HG02588 (cell line): ENCODE measurements at regions not wholly inside any gene's neighbourhood (a gene's known extent, or its start where the extent isn't known, plus 50 kb on each side); places are given as distances from the start of the nearest gene placed in this dataset.

Experiments
- ATAC-seq: cut with Tn5 transposase; IDR thresholded peaks from one replicate; pipeline ENCODE4 v1.9.1; 2021; ENCODE audit warnings: mild to moderate bottlenecking, moderate library complexity; ENCODE audit not compliant: unreplicated experiment

DNA sequence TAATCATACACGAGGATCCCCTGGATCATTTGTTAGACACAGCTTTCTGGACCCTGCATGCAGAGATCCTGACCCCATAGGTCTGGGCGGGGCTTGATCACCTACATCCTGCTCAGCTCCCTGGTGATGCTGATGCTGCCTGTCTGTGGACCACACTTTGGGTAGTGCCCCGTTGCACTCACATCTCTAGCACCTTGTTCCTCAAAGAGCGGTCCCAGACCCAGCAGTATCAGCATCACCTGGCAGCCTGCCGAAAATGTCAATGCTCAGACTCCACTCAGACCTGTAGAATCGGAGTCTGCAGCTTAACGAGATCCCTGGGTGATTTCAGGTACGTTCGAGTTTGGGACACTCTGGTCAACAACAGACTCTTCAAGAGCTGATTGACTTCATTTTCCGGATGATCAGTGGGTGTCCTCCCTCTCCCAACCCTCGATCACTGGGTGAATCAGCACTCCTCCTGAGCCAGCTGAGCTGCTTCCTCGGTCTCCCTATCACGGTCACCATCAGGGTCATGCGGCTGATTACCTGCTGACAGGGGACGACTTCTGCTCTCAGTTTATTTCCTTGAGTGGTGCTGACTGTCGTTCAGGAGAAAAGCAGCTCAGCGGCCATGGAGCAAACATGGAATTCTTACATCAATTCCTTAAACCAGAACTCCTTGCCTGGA lies 150.6 kb upstream of the RAB12 start:
- no peak for ATAC-seq

DNA sequence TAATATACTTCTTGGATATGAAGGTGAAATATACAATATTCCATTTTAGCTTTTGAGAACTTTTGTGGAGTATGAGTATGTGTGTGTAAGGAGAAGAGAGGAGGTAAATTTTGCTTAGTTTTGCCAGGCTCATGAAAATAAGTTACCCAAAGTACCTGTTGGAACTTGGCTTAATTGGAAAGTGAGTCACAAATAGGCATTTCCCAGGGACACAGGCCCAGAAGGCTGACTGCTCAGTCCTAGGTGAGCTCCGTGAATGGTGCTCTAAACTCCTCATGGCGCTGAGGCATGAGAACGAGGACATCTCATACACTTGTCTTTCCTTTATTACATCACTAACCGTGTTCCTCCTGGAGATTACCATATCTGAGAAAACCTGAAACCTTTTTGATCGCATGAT lies 148.5 kb upstream of the RAB12 start:
- ATAC-seq: no peak

DNA sequence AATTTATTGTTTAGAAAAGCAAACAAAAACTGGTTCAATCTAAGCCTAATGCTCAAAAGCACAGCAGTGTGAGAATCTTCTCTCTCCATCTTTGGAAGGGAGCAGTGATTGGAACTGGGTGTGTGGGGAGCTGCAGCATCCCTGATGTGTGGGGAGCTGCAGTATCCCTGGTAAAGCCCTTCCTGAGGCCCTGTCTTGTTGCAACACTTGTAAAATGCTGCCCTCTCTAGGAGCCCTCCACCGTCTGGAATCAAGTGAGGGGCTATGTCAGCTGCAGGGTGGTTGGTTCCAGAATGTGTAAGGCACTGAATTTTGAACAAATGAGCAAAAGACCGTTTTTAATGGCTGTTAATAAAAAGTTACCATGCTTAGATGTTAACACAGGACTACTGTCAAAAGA lies 147.7 kb upstream of the RAB12 start:
- no peak for ATAC-seq

DNA sequence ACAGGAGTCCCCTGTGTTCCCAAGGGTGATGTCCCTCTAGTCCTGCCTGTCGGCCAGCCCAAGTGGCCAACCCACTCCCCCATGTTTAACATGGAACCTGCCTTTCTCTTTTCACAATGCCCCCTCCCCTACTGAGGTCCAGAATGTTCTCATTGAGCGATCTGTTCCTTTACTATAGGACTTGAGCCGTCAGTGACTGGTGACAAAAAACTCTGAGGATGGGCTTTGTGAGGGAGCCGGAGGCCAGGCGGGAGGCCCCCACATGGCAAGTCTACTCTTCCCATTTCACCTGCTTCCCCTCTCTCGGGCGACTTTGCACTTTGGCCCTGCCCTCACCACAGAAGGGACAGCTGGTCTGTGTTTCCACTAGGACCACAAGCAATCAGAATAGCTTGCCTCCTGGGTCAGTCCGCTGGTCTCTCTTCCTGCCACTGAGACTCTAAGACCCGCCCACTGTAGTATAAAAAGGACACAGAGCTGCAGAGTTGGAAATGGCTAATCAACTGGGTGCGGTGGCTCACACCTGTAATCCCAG lies 146.5 kb upstream of the RAB12 start:
- ATAC-seq: no peak

DNA sequence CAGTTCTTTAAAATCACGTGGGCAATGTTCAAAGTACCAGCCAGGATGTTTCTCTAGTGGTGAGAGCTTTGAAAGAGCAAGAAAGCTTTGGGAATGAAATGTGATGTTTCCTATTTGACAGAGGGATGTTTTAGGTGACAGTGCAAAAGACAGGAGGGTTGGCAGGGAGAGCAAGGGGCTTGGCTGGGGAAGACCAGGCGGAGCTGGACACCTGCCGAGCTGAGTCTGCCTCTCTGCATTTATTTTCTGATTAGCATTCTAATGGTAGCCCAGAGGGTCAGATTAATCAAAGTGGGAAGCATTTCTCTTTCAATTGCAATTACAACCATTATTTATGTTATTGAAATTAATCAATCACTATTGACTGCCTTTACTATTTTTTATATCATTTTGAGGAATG lies 145.4 kb upstream of the RAB12 start:
- ATAC-seq: no peak

DNA sequence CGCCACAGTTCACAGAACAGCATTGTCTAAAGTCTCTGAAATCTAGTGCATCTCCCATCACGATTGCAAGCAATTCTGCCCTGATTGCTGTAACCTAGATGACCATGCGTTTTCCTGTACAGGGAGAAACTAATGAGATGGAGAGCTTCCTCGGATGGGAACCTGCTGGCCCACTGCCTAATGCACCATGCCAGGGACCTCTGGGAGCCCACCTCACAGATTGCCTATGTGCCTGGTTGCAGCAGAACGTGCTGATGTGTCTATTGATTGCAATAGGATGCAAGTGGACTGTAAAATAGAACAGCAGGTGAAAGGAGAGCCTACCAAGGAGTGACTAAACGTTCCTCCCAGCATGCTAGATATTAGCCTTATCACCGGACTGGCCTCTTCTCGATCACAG lies 141.0 kb upstream of the RAB12 start:
- no peak for ATAC-seq

DNA sequence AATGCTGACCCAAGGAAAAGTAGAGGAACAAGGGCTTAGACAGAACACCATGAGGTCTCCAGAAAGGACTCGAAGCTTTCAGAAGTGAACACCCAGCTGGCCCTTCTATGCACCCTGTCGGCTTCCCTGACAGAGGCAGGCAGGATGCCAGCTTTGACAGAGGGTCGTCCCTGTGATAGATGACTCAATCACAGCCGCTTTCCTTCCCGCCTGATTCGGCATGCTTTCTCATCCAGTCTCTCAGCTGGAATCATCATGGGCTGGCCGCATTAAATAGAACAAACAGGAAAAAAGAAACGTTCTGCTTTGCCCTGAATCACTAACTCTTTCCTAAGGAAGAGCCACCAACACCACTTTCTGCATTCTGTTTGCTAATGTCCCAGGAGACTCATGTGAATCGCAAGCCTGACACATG lies 140.3 kb upstream of the RAB12 start:
- ATAC-seq: no peak

DNA sequence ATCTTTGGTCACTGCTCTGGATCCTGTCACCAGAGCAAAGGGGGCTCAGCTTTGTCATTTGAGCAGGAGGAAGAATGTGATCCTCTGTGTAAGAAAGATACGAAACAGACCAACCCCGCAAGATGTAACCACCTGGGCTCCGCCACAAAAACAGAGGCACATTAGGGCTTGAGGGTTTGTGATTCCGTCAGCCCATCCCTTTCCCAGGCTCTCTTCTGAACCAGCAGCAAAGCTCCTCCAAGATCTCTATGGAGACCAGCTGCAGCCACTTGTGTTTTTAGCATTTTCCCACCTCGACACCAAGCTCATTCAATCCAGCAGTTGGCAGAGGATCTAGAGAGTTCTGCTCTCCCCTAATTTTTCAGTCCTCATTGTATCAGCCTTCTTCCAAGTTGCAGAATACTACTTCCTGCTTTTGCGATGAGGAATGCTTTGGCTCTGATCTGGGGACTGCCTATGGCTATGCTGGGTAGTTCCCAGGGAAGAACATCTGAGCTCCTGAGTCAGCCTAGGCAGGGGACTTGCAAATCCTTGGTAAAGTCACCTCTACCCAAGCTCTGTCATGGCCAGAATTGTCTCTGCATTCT lies 139.6 kb upstream of the RAB12 start:
- no peak for ATAC-seq

DNA sequence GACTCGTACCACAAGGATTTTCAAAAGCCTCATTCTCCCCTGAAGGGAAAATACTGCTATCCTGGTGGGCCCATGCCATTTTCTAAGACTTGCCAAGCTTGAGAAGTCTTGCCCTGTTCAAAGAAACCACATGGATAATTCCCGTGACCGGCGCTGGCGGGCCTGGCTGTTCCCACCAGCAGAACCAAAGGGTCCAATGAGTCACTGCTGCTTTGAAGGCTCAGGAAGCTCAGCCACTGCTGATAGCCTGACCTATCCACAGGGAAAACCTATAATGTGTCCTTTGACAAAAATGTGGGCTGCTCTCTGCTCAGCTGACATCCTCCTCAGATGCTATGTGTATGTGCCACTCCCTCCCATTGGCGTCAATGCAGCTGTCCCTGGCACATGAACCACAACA lies 137.9 kb upstream of the RAB12 start:
- ATAC-seq: no peak

DNA sequence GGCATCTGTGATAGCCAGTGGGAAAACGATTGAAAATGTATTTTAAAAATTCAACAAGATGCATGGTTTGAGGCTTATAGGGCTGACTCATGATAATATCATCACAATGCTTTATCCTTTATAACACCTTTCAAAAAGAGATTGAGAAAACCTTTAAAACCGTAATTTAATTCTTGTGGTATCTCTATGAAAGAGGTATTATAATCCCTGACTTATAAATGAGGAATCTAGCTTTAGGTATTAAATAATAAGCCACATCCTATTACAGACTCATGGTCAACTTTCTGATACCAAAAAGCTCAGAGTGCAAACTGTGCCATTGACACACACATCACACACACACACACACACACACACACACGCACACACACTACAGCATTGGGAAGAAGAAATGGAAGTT lies 134.6 kb upstream of the RAB12 start:
- ATAC-seq: no peak

DNA sequence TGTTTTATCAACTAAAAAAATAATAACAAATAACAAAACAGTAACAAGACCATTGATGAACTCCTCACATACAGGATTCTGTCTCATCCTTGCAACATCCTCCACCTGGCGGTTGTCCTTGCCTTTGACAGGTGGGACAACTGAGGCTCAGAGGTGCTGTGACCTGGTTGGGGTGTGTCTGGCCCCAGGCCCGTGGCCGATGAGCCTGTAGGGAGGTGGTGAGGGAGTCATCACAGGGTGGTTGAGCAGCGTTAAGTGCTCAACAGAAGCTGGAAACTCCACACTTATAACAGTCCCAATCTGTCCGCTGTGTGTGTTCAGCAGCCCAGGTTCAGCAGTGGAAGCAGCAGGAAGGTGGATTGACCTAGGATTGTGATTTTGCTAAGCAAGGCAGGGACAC lies 131.6 kb upstream of the RAB12 start:
- no peak for ATAC-seq

DNA sequence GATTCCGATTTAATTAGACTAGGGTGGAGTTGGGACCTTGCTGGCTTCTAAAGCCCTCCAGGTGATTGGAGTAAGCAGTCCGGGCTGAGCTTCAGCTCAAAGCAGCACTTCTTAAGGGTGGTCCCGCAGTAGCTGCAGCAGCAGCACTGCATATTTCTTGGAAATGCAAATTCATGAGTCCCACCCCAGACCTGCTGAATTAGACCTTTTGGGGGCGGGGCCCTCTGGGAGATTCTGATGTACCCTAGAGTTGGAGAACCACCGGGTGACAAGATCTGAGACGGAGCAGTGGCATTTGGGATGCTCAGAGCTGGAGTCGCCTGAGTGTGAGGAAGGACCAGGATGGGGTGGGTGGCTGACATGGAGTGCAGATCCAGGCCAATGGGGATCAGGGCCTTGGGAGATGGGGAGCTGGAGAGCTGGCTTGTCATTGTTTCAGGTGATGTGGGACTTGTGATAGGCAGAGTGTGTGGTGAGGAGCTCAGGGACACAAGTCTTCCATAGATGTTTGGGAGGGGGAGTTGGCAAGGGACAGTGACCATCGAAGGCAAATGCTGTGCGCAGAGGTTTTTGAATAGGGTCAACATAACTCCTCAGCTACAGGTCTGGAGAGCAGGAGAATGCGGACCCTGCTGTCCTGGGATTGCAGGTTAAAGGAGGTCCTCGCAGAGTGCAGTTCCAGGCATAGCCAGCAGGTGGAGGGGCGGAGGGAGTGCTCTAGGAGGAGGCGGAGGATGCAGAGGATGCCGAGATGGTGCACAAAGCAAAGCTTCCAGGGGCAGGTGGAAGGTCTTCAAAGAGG lies 130.9 kb upstream of the RAB12 start:
- ATAC-seq: peak; percentile 87

DNA sequence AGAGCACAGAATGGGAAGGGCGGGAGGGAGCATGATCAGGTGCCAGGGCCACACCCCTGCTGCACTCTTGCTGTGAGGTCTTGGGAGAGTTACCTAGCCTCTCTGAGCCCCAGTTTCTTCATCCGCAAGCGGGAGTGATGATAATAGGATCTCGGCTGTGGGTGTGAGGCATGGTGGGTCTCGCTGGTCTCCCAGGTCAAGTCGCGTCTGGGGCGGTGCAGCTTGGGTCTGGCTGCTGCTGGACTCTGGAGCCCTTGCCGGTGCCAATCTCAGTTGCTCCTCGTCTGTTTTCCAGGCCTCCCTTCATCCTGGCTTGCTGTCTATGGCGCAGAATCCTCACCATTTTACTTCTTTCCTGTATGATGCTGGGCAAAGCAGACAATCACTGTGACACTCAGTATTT lies 130.3 kb upstream of the RAB12 start:
- ATAC-seq: no peak

DNA sequence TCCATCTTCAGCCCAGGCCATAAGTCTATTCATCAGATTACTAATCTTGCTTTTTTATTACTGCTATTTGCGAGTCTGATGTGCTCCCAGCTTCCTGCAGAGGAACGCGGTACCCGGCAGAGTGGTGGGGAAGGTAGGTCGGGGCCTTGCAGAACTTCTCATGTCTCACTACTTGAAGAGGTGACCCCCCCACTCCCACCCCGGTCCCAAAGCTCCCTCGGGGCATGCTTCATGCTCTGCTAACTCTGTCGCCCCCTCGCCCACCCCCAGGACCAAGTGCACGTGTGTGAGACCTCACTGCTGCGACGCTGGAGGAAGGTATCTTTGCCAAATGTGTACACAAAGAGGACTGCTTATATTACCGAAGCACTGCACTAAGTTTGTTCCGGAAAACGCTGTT lies 129.4 kb upstream of the RAB12 start:
- ATAC-seq: no peak

DNA sequence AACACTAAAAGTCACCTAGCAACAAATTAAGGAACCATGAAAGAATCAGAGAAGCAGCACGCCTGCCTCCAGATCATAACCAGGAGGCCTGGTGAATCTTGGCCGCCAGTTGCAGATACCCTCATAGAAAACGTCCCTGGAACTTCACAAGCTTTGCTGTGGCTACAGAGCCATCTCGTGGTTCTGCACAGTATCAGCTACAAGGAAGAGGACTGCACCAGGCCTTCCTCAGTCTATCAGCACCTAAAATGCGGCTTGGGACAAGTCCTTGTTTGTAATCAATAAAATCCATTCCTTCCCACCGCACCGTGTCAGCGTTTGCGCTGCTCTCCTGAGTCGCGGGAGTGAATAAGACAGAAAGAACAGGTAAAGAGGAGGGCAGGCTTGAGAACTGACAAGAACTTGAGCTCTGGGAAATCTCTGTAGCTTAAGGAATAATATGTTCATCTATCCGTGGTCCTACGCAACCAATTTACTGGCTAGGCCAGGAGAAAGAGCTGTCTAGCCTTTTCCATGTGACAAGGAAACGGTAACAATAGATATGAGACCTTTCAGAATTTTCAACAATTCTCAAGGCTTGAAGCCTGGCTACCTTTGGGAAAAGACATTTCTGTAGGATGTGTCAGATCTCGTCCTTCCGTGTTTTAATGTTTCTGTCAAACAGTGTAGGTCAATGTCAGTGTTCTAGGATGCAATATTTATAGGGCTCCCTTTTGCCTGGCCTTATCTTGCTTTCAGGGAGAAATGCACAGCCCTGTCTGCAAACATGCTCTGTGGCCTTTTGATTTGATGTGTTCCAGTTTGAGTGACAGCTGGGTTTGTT lies 128.5 kb upstream of the RAB12 start:
- no peak for ATAC-seq

DNA sequence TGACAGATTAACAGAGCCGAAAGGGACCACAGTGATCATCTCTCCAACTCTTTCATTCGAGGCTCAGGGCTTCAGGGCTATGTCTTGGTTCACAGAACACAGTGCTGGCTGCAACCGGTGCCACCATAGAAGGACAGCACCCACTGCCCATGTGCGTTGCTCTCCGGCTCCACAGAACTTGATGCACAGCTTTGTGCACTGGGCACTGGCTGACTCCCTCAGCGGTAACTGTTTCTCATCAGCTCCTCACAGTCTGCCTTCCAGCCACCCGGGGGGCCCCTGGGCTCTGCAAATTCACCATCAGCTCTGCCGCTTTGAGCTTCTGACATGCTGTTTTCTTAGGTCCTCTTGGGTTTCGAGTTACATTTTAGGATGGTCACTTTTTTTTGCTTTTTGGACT lies 124.3 kb upstream of the RAB12 start:
- no peak for ATAC-seq

DNA sequence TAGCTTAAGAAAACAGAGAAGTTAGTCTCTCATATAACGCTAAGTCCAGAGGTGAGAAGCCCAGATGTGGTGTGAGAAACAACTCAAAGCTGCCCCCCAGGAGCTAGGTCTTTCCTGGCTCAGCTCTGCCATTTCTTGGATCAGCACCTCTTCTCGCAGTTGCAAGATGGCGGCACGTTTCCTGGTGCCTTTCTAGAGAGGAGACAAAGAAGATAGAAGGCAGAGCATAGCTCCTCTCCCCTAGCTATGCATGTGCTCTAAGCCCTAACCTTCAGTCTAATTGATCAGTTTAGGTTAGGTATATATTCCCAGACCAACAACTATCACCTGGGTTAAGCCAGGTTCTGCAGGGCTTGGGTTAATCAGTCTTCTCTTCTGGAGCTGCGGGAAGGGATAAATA lies 119.5 kb upstream of the RAB12 start:
- no peak for ATAC-seq

DNA sequence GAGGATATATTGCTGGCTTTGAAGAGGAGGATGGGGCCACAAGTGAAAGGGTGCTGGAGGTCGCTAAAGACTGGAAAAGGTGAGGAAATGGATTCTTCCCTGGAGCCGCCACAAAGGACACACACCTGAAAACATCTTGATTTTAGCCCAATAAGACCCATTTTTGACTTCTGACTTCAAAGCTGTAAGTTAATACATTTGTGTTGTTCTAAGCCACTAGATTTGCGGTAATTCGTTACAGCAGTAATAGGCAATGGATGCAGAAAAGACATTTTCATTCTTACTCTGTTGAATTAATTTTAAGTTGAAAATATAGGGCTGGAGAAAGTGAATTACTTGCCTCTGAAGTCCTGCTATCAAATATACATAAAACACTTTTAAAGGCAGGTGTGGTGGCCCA lies 117.7 kb upstream of the RAB12 start:
- ATAC-seq: no peak

DNA sequence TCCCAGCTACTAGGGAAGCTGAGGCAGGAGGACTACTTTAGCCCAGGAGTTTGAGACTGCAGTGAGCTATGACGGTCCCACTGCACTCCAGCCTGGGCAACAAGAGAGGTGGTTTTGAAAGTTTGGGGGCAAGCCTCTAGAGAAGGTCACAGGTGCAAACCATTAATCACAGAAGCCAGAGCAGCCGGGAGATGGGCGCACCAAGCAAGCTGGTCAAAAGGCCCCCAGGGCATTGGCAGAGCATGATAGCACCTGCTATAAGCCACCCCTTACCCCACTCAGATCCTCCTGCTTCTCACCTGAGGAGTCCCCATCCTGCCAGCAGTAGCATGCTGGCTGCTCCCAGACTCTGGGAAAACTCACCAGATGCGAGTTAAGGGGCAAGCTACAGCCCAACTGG lies 116.1 kb upstream of the RAB12 start:
- ATAC-seq: no peak

DNA sequence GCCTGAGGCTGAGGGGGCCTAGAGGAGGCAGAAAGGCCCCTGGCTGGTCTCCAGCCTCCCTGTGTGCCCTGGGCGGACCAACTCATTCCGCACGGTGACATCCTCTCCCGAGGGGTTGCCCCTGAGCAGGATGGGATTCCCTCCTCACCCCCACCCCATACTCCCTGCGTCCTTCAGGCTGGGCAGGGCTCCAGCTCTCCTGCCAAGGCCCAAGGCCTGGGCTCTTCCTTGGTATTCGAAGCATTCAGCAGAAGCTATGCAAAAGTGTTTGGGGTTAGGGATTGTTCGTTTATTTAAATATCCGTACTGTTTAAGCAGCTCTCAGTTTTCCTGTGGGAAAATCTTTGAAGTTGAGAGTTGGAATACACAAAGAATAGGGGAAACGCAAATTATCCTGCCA lies 113.1 kb upstream of the RAB12 start:
- ATAC-seq: no peak

DNA sequence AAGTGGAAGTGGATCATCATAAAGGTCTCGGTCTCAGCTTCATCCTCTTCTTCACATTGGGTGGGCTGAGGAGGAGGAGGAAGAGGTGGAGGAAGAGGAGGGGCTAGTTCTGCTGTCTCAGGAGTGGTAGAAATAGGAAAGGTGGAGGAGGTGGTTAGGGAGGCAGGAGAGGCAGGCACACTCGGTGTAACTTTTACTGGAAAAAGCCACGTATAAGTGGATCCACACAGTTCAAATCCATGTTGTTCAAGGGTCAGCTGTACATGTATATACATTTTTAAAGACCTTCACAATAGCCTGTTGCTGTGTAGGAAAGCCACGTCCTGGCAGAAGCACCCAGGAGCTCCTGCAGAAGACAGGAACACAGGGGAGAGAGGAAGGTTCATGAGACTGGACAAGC lies 110.3 kb upstream of the RAB12 start:
- no peak for ATAC-seq
